ENCODE measurements at regions not wholly inside any gene's neighbourhood (a gene's known extent, or its start where the extent isn't known, plus 50 kb on each side); places are given as distances from the start of the nearest gene placed in this dataset.

DNA sequence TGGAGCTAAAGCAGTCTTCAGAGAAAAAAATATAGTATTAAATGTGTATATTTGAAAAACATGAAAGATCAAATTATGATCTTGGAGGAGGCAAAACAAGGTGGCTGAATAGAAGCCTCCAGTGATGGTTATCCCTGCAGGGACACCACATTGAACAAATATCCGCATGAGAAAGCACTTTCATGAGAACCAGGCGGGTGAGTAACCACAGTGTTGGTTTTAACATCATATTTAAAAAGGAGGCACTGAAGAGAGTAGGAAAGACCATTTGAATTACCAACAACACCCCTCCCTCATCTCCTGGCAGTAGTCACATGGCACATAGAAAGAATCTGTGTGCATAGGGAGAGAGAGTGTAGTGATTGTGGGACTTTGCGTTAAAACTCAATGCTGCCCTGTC is 759.6 kb upstream of the NRXN1 start:
- TF ChIP-seq EZH2phosphoT487 (IDR thresholded peaks at IDR 0.05; ENCODE audit: low read depth, severe bottlenecking, unreplicated experiment), result no peak
- TF ChIP-seq, protein P1, sequence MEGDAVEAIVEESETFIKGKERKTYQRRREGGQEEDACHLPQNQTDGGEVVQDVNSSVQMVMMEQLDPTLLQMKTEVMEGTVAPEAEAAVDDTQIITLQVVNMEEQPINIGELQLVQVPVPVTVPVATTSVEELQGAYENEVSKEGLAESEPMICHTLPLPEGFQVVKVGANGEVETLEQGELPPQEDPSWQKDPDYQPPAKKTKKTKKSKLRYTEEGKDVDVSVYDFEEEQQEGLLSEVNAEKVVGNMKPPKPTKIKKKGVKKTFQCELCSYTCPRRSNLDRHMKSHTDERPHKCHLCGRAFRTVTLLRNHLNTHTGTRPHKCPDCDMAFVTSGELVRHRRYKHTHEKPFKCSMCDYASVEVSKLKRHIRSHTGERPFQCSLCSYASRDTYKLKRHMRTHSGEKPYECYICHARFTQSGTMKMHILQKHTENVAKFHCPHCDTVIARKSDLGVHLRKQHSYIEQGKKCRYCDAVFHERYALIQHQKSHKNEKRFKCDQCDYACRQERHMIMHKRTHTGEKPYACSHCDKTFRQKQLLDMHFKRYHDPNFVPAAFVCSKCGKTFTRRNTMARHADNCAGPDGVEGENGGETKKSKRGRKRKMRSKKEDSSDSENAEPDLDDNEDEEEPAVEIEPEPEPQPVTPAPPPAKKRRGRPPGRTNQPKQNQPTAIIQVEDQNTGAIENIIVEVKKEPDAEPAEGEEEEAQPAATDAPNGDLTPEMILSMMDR (IDR thresholded peaks at IDR 0.05; ENCODE audit: poor library complexity), result no peak
- no peak for TF ChIP-seq EZH2 (IDR thresholded peaks at IDR 0.05; ENCODE audit: borderline replicate concordance)
